ENCODE measurements at regions not wholly inside any gene's neighbourhood (a gene's known extent, or its start where the extent isn't known, plus 50 kb on each side); places are given as distances from the start of the nearest gene placed in this dataset.

GRCh38 chr21:16788584-16788983 lies 724.3 kb upstream of the CXADR start:
- TF ChIP-seq EZH2 (IDR thresholded peaks at IDR 0.05; ENCODE audit: low read depth, unreplicated experiment) (no peak), CTCF (conservative IDR thresholded peaks at IDR 0.05; ENCODE audit: low read depth in 2 of 2) (no peak), POLR2AphosphoS5 (IDR thresholded peaks at IDR 0.05; ENCODE audit: low read depth) (no peak), REST (IDR thresholded peaks at IDR 0.05; ENCODE audit: unreplicated experiment) (no peak), NANOG (IDR thresholded peaks at IDR 0.05; ENCODE audit: borderline replicate concordance) (no peak), EZH2phosphoT487 (IDR thresholded peaks at IDR 0.05; ENCODE audit: unreplicated experiment) (no peak), ETS1 (IDR thresholded peaks at IDR 0.05) (no peak), CREB1 (CRISPR knock-in tag; IDR thresholded peaks at IDR 0.05; ENCODE audit: low read depth) (no peak), JUNB (IDR thresholded peaks at IDR 0.05; ENCODE audit: unreplicated experiment) (no peak), ZNF331 (CRISPR knock-in tag; IDR thresholded peaks at IDR 0.05; ENCODE audit: low read depth) (no peak), STAT1 (IDR thresholded peaks at IDR 0.05; ENCODE audit: unreplicated experiment) (no peak), ZNF114 (CRISPR knock-in tag; IDR thresholded peaks at IDR 0.05) (no peak)

Measured in GM23338 (cell line).